ENCODE measurements at regions not wholly inside any gene's neighbourhood (a gene's known extent, or its start where the extent isn't known, plus 50 kb on each side); places are given as distances from the start of the nearest gene placed in this dataset.

- no peak for TF ChIP-seq TCF7L2 (IDR thresholded peaks at IDR 0.05; ENCODE audit: low read depth, low read length)
- TF ChIP-seq CTCF (IDR thresholded peaks at IDR 0.05): no peak
- no TSS peak for BruUV-seq (replicated peaks)
- ChIA-PET POLR2A (no interaction called here), CTCF (no interaction called here)
- peaks cover 27% of the 10 kb centered on the region; the same call in 1 of the 2 replicates for H3K4me1 ChIP-seq (ENCODE audit: control insufficient read depth, insufficient read depth, low read length)
- no peaks in the 10 kb centered on the region for H3K36me3 ChIP-seq (ENCODE audit: control insufficient read depth, insufficient read depth, low read length)
- H3K4me3 ChIP-seq (ENCODE audit: low read depth in 2 of 2, low read length in 2 of 2): no peak overlapping the region
- H3K27me3 ChIP-seq (ENCODE audit: control insufficient read depth, insufficient read depth, low read length): no peaks in the 10 kb centered on the region
- in situ Hi-C loops (cut with HindIII; ENCODE audit: low pct_unique_long_range_greater_than_20kb, low sequenced_read_pairs): no loop called here
- DNase-seq (ENCODE audit: low read depth, low spot score) (no peak), ATAC-seq (no peak)
- intact Hi-C loops (cut with micrococcal nuclease; ENCODE audit: unreplicated experiment): no loop called here
- H3K27ac ChIP-seq (ENCODE audit: low read length): peak overlapping the region; percentile 39
- H3K9me3 ChIP-seq (ENCODE audit: control insufficient read depth, insufficient read depth, low read depth, low read length): no peaks in the 10 kb centered on the region
These were observed 118.2 kb downstream of the PCDH7 start for GRCh38 chr4:30838331-30838730.

DNA sequence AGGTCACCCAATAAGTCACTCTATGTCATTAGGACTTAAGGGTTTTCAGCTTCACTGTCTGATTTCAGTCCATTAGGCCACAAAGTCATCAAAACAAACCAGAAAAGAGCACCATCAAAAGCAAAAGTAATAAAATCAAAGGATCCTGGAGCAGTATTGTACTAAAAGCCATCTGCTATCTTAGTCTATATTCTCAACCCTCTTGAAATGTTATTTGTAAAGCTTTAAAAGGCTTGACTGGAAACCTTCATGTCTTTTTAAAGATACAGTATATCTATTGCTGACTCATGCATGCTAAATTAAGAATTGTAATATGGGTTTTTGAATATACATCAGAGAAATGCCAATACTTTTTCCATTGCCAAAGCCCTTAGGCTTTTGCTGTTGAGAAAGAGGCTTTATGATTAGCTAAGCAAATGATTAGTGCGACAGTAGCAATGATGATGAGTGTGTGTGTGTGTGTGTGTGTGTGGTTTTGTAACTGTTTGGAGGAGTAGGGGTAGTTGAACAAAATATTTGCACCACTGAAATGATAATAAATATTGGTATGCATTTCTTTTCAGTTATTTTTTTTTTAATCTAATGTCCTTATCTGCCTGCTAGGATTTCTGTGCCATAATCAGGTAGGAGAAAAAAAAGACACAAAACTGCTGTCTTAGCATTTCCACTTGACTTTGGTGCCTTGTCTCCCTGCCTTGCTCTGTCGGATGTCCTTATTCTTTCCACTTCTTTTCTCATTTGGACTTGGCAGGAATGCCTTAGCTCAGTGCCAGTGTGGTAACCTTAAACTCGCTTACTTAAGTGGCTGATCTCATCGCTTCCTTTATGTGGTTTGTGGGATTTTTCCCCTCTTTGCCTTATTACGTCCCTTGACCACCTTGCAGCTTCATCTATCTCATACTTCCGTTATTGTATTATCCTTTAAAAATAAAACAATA is 119.7 kb downstream of the PCDH7 start:
- Histone ChIP-seq H3K36me3 (ENCODE audit: control insufficient read depth, insufficient read depth, low read length) (no peaks in the 10 kb centered on the region), H3K9me3 (ENCODE audit: control insufficient read depth, insufficient read depth, low read depth, low read length) (no peaks in the 10 kb centered on the region), H3K27ac (ENCODE audit: low read length) (peak overlapping the region; percentile 34; the same call in 1 of the 2 replicates), H3K4me3 (ENCODE audit: low read depth in 2 of 2, low read length in 2 of 2) (no peak overlapping the region), H3K27me3 (ENCODE audit: control insufficient read depth, insufficient read depth, low read length) (no peaks in the 10 kb centered on the region), H3K4me1 (ENCODE audit: control insufficient read depth, insufficient read depth, low read length) (peaks cover 27% of the 10 kb centered on the region; the same call in 1 of the 2 replicates)
- CTCF ChIA-PET: no interaction called here
- TF ChIP-seq REST (IDR thresholded peaks at IDR 0.05; ENCODE audit: insufficient read depth in 1 of 2, low read depth in 2 of 2, low read length in 1 of 2): no peak
- TF ChIP-seq CTCF (IDR thresholded peaks at IDR 0.05): no peak
- TF ChIP-seq POLR2AphosphoS5 (IDR thresholded peaks at IDR 0.05; ENCODE audit: low read depth, low read length): no peak
- no peak for TF ChIP-seq TCF7L2 (IDR thresholded peaks at IDR 0.05; ENCODE audit: low read depth, low read length)
- no peak for TF ChIP-seq SIN3A (IDR thresholded peaks at IDR 0.05; ENCODE audit: borderline replicate concordance, insufficient read depth, low read depth, low read length)
- ATAC-seq (no peak), DNase-seq (ENCODE audit: low read depth, low spot score) (no peak)
- POLR2A ChIA-PET: interaction anchor here (0.7 kb wide), 1 partner anchor 69 kb away, joined by 3 read pairs; no protein-coding TSS in a partner anchor
- in situ Hi-C loops (cut with HindIII; ENCODE audit: low pct_unique_long_range_greater_than_20kb, low sequenced_read_pairs) (no loop called here), intact Hi-C loops (cut with micrococcal nuclease; ENCODE audit: unreplicated experiment) (no loop called here)
- BruUV-seq (replicated peaks): no TSS peak

Data from Panc1 (cell line).